Adipocyte (in vitro differentiated cells): ENCODE measurements at regions not wholly inside any gene's neighbourhood (a gene's known extent, or its start where the extent isn't known, plus 50 kb on each side); places are given as distances from the start of the nearest gene placed in this dataset.

Experiments used
- DNase-seq: peaks from one replicate; pipeline ENCODE4 v3.0.0-alpha.2; 2015; ENCODE audit warnings: low read depth
- H3K27me3 ChIP-seq: replicated peaks from 2 replicates; pipeline ENCODE4 v1.7.0; 2013; ENCODE audit warnings: mild to moderate bottlenecking, low read length, moderate library complexity; ENCODE audit not compliant: control insufficient read depth, insufficient read depth
- H3K36me3 ChIP-seq: 2 replicates; pipeline ENCODE4 v1.7.0; 2013; ENCODE audit warnings: low read length, mild to moderate bottlenecking, moderate library complexity; ENCODE audit not compliant: control insufficient read depth, insufficient read depth, severe bottlenecking
- H3K4me1 ChIP-seq: 2 replicates; pipeline ENCODE4 v1.7.0; 2013; ENCODE audit warnings: mild to moderate bottlenecking, low read length, moderate library complexity; ENCODE audit not compliant: control insufficient read depth, insufficient read depth
- H3K4me3 ChIP-seq: 2 replicates; pipeline ENCODE4 v1.7.0; 2013; ENCODE audit warnings: mild to moderate bottlenecking, low read length, moderate library complexity
- H3K9ac ChIP-seq: 2 replicates; pipeline ENCODE4 v1.7.0; 2013; ENCODE audit warnings: mild to moderate bottlenecking, low read length, moderate library complexity
- H3K9me3 ChIP-seq: 2 replicates; pipeline ENCODE4 v1.7.0; 2013; ENCODE audit warnings: mild to moderate bottlenecking, low read length, moderate library complexity; ENCODE audit not compliant: control insufficient read depth

- no peak for DNase-seq
- no peaks in the 10 kb centered on the region for H3K36me3 ChIP-seq
- no peak overlapping the region for H3K4me3 ChIP-seq
- H3K27me3 ChIP-seq, result no peaks in the 10 kb centered on the region
- H3K4me1 ChIP-seq, result no peaks in the 10 kb centered on the region
- H3K9me3 ChIP-seq, result no peaks in the 10 kb centered on the region
- H3K9ac ChIP-seq, result no peak overlapping the region
Measured at GRCh38 chr6:19438566-19439353, 398.4 kb upstream of the ID4 start.

GRCh38 chr6:19440531-19440930 is 396.6 kb upstream of the ID4 start:
- H3K9me3 ChIP-seq, result no peaks in the 10 kb centered on the region
- H3K27me3 ChIP-seq, result no peaks in the 10 kb centered on the region
- DNase-seq, result no peak
- no peak overlapping the region for H3K9ac ChIP-seq
- H3K4me3 ChIP-seq, result no peak overlapping the region
- no peaks in the 10 kb centered on the region for H3K36me3 ChIP-seq
- no peaks in the 10 kb centered on the region for H3K4me1 ChIP-seq

- H3K4me1 ChIP-seq, result no peaks in the 10 kb centered on the region
- H3K4me3 ChIP-seq, result no peak overlapping the region
- DNase-seq, result no peak
- no peaks in the 10 kb centered on the region for H3K27me3 ChIP-seq
- no peaks in the 10 kb centered on the region for H3K9me3 ChIP-seq
- no peaks in the 10 kb centered on the region for H3K36me3 ChIP-seq
- no peak overlapping the region for H3K9ac ChIP-seq
Measured at GRCh38 chr6:19443411-19443810, 393.8 kb upstream of the ID4 start.

- Histone ChIP-seq H3K9ac (no peak overlapping the region), H3K9me3 (no peaks in the 10 kb centered on the region)
- DNase-seq, result no peak
Measured at GRCh38 chr6:19444041-19444440, 393.1 kb upstream of the ID4 start.

GRCh38 chr6:19444481-19444880 is 392.7 kb upstream of the ID4 start:
- no peaks in the 10 kb centered on the region for H3K27me3 ChIP-seq
- H3K36me3 ChIP-seq, result no peaks in the 10 kb centered on the region
- no peak for DNase-seq
- no peak overlapping the region for H3K4me3 ChIP-seq
- H3K4me1 ChIP-seq, result no peaks in the 10 kb centered on the region
- no peaks in the 10 kb centered on the region for H3K9me3 ChIP-seq
- no peak overlapping the region for H3K9ac ChIP-seq

More at GRCh38 chr6:19444041-19444440, 393.1 kb upstream of the ID4 start:
- H3K4me3 ChIP-seq, result no peak overlapping the region
- H3K36me3 ChIP-seq, result no peaks in the 10 kb centered on the region
- no peaks in the 10 kb centered on the region for H3K4me1 ChIP-seq
- no peaks in the 10 kb centered on the region for H3K27me3 ChIP-seq

GRCh38 chr6:19446570-19446969 is 390.6 kb upstream of the ID4 start:
- Histone ChIP-seq H3K27me3 (no peaks in the 10 kb centered on the region), H3K36me3 (no peaks in the 10 kb centered on the region), H3K4me3 (no peak overlapping the region), H3K4me1 (peaks cover 3% of the 10 kb centered on the region), H3K9ac (no peak overlapping the region), H3K9me3 (no peaks in the 10 kb centered on the region)
- DNase-seq, result no peak

- Histone ChIP-seq H3K27me3 (peaks cover 3% of the 10 kb centered on the region), H3K9ac (no peak overlapping the region), H3K36me3 (no peaks in the 10 kb centered on the region), H3K4me1 (peaks cover 3% of the 10 kb centered on the region), H3K9me3 (no peaks in the 10 kb centered on the region), H3K4me3 (no peak overlapping the region)
- no peak for DNase-seq
Measured at GRCh38 chr6:19450651-19451050, 386.5 kb upstream of the ID4 start.

GRCh38 chr6:19452495-19452894 is 384.7 kb upstream of the ID4 start:
- H3K9me3 ChIP-seq, result no peaks in the 10 kb centered on the region
- peaks cover 3% of the 10 kb centered on the region for H3K4me1 ChIP-seq
- H3K4me3 ChIP-seq, result no peak overlapping the region
- no peaks in the 10 kb centered on the region for H3K36me3 ChIP-seq
- peaks cover 4% of the 10 kb centered on the region for H3K27me3 ChIP-seq
- DNase-seq, result no peak
- H3K9ac ChIP-seq, result no peak overlapping the region

- H3K36me3 ChIP-seq, result no peaks in the 10 kb centered on the region
- DNase-seq, result no peak
- no peak overlapping the region for H3K4me3 ChIP-seq
- H3K4me1 ChIP-seq, result peaks cover 3% of the 10 kb centered on the region
- no peaks in the 10 kb centered on the region for H3K9me3 ChIP-seq
- H3K9ac ChIP-seq, result no peak overlapping the region
- peaks cover 8% of the 10 kb centered on the region for H3K27me3 ChIP-seq
Measured at GRCh38 chr6:19454001-19454720, 383.0 kb upstream of the ID4 start.

- Histone ChIP-seq H3K4me1 (peaks cover 3% of the 10 kb centered on the region), H3K9me3 (no peaks in the 10 kb centered on the region), H3K4me3 (no peak overlapping the region), H3K9ac (no peak overlapping the region), H3K36me3 (no peaks in the 10 kb centered on the region), H3K27me3 (peaks cover 8% of the 10 kb centered on the region)
- no peak for DNase-seq
Measured at GRCh38 chr6:19454721-19455392, 382.3 kb upstream of the ID4 start.

GRCh38 chr6:19463250-19463649 is 373.9 kb upstream of the ID4 start:
- H3K36me3 ChIP-seq, result no peaks in the 10 kb centered on the region
- H3K9me3 ChIP-seq, result no peaks in the 10 kb centered on the region
- no peak overlapping the region for H3K4me3 ChIP-seq
- peaks cover 8% of the 10 kb centered on the region for H3K27me3 ChIP-seq
- peaks cover 8% of the 10 kb centered on the region for H3K4me1 ChIP-seq
- no peak overlapping the region for H3K9ac ChIP-seq
- no peak for DNase-seq
